GM12878 (cell line): ENCODE measurements at regions not wholly inside any gene's neighbourhood (a gene's known extent, or its start where the extent isn't known, plus 50 kb on each side); places are given as distances from the start of the nearest gene placed in this dataset.

Experiments used
- BCL3 ChIP-seq: IDR thresholded peaks from 2 replicates; pipeline ENCODE4 v1.6.1; 2011; ENCODE audit warnings: borderline replicate concordance, low read depth, mild to moderate bottlenecking, moderate library complexity, low read length; ENCODE audit not compliant: insufficient read depth, poor library complexity, severe bottlenecking
- CEBPZ ChIP-seq: fragments of 150-350 bp; IDR thresholded peaks from 2 replicates; pipeline ENCODE4 v1.6.1; 2016; ENCODE audit warnings: low read depth, low read length
- CHD2 ChIP-seq: IDR thresholded peaks from 2 replicates; pipeline ENCODE4 v1.6.1; 2011; ENCODE audit warnings: low read depth, low read length, improper control_type of control experiment, borderline replicate concordance
- E2F4 ChIP-seq: IDR thresholded peaks from 2 replicates; pipeline ENCODE4 v1.6.1; 2012; ENCODE audit warnings: low read depth, low read length, improper control_type of control experiment
- EED ChIP-seq: sonication (generic); IDR thresholded peaks from 2 replicates; pipeline ENCODE4 v1.6.1; 2016; ENCODE audit warnings: antibody characterized with exemption, low read depth
- ETV6 ChIP-seq, 2 experiments: fragments of 450-650 bp in 1 of 2; IDR thresholded peaks in 1 of 2; conservative IDR thresholded peaks in 1 of 2; 2 replicates each; pipeline ENCODE4 v1.6.1; 2014; ENCODE audit warnings: antibody characterized with exemption in 1 of 2, borderline replicate concordance in 1 of 2, low read depth in 1 of 2, mild to moderate bottlenecking in 1 of 2, moderate library complexity in 1 of 2
- FOXK2 ChIP-seq: fragments of 450-650 bp; IDR thresholded peaks from 2 replicates; pipeline ENCODE4 v1.6.1; 2017; ENCODE audit warnings: mild to moderate bottlenecking, moderate library complexity
- MYB ChIP-seq: fragments of 150-350 bp; IDR thresholded peaks from 2 replicates; pipeline ENCODE4 v1.6.1; 2014; ENCODE audit warnings: mild to moderate bottlenecking, low read depth, low read length, borderline replicate concordance
- NR2C1 ChIP-seq: fragments of 450-650 bp; IDR thresholded peaks from 2 replicates; pipeline ENCODE4 v1.6.1; 2017; ENCODE audit warnings: antibody characterized with exemption, mild to moderate bottlenecking, moderate library complexity
- NR2F1 ChIP-seq: fragments of 450-650 bp; conservative IDR thresholded peaks from 2 replicates; pipeline ENCODE4 v1.6.1; 2017; ENCODE audit warnings: mild to moderate bottlenecking
- PKNOX1 ChIP-seq: fragments of 450-650 bp; IDR thresholded peaks from 2 replicates; pipeline ENCODE4 v1.6.1; 2016; ENCODE audit warnings: mild to moderate bottlenecking
- RUNX3 ChIP-seq: IDR thresholded peaks from 2 replicates; pipeline ENCODE4 v1.6.1; 2012; ENCODE audit warnings: low read length, inconsistent platforms
- SMAD1 ChIP-seq: fragments of 450-650 bp; IDR thresholded peaks from 2 replicates; pipeline ENCODE4 v1.6.1; 2018; ENCODE audit warnings: mild to moderate bottlenecking, low read depth; ENCODE audit not compliant: partially characterized antibody
- SMC3 ChIP-seq: IDR thresholded peaks from 2 replicates; pipeline ENCODE4 v1.6.1; 2011; ENCODE audit warnings: low read length, improper control_type of control experiment, borderline replicate concordance
- TCF12 ChIP-seq: IDR thresholded peaks from 2 replicates; pipeline ENCODE4 v1.6.1; 2011; ENCODE audit warnings: low read depth, mild to moderate bottlenecking, low read length
- ZBTB40 ChIP-seq: fragments of 450-650 bp; IDR thresholded peaks from 2 replicates; pipeline ENCODE4 v1.6.1; 2016; ENCODE audit warnings: mild to moderate bottlenecking, moderate library complexity, borderline replicate concordance

GRCh38 chr9:68651280-68651893 lies 53.7 kb upstream of the PIP5K1B start (continued):
- TF ChIP-seq ZBTB40, result no peak
- TF ChIP-seq TCF12, result no peak
- peak in 1 of 2 experiments; percentile 49; a peak in 1 of 4 replicates for TF ChIP-seq ETV6 (conservative IDR thresholded peaks at IDR 0.05 in 1 of 2, IDR thresholded peaks at IDR 0.05 in 1 of 2; ENCODE audit: borderline replicate concordance in 1 of 2, low read depth in 1 of 2)
- TF ChIP-seq EED, result peak; percentile 78
- TF ChIP-seq RUNX3, result peak; percentile 85
- no peak for TF ChIP-seq CEBPZ
- TF ChIP-seq SMAD1, result no peak
- TF ChIP-seq SMC3, result no peak
- no peak for TF ChIP-seq BCL3
- TF ChIP-seq NR2F1, result peak; percentile 57
- TF ChIP-seq FOXK2, result no peak
- TF ChIP-seq MYB, result no peak
- no peak for TF ChIP-seq PKNOX1
- no peak for TF ChIP-seq CHD2
- no peak for TF ChIP-seq E2F4
- peak; percentile 40; the same call in 1 of the 2 replicates for TF ChIP-seq NR2C1
